ENCODE measurements at regions not wholly inside any gene's neighbourhood (a gene's known extent, or its start where the extent isn't known, plus 50 kb on each side); places are given as distances from the start of the nearest gene placed in this dataset.

- TF ChIP-seq CTCF (tag by site-specific recombination; IDR thresholded peaks at IDR 0.05) (no peak), ZNF561 (tag by site-specific recombination; IDR thresholded peaks at IDR 0.05; ENCODE audit: borderline replicate concordance) (no peak), REST (tag by site-specific recombination; IDR thresholded peaks at IDR 0.05) (no peak), ZNF843 (tag by site-specific recombination; IDR thresholded peaks at IDR 0.05) (no peak), ZBTB11 (tag by site-specific recombination; conservative IDR thresholded peaks at IDR 0.05; ENCODE audit: low read depth) (no peak), ZBTB10 (tag by site-specific recombination; IDR thresholded peaks at IDR 0.05) (no peak), BCL11A (tag by site-specific recombination; IDR thresholded peaks at IDR 0.05; ENCODE audit: low read depth) (no peak), PBX3 (CRISPR knock-in tag; IDR thresholded peaks at IDR 0.05) (no peak), ZNF830 (tag by site-specific recombination; IDR thresholded peaks at IDR 0.05; ENCODE audit: low read depth) (no peak), ZNF302 (tag by site-specific recombination; IDR thresholded peaks at IDR 0.05; ENCODE audit: low read depth) (no peak), SETDB1 (IDR thresholded peaks at IDR 0.05; ENCODE audit: insufficient read length, low read length) (no peak), ZNF768 (tag by site-specific recombination; IDR thresholded peaks at IDR 0.05) (no peak), ZBTB48 (tag by site-specific recombination; IDR thresholded peaks at IDR 0.05) (no peak)
- TF ChIP-seq, protein P1, sequence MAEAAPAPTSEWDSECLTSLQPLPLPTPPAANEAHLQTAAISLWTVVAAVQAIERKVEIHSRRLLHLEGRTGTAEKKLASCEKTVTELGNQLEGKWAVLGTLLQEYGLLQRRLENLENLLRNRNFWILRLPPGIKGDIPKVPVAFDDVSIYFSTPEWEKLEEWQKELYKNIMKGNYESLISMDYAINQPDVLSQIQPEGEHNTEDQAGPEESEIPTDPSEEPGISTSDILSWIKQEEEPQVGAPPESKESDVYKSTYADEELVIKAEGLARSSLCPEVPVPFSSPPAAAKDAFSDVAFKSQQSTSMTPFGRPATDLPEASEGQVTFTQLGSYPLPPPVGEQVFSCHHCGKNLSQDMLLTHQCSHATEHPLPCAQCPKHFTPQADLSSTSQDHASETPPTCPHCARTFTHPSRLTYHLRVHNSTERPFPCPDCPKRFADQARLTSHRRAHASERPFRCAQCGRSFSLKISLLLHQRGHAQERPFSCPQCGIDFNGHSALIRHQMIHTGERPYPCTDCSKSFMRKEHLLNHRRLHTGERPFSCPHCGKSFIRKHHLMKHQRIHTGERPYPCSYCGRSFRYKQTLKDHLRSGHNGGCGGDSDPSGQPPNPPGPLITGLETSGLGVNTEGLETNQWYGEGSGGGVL (tag by site-specific recombination; IDR thresholded peaks at IDR 0.05): no peak
Observed at GRCh38 chr4:4730249-4730648, 129.2 kb upstream of the MSX1 start.

Measured in HEK293 (cell line).